Stimulated activated CD8-positive, alpha-beta memory T cell treated with anti-CD3 and anti-CD28 coated beads, Interleukin-15, amount 100 ng/mL, for 1 hour (primary cell): ENCODE measurements at regions not wholly inside any gene's neighbourhood (a gene's known extent, or its start where the extent isn't known, plus 50 kb on each side); places are given as distances from the start of the nearest gene placed in this dataset.

Experiments
- DNase-seq: peaks from one replicate; pipeline ENCODE4 v3.0.0-alpha.2; 2020; ENCODE audit warnings: low read depth

- DNase-seq: no peak
These were observed 97.0 kb upstream of the TRIM2 start for GRCh38 chr4:153107246-153107645.

- DNase-seq: no peak
These were observed 94.9 kb upstream of the TRIM2 start for GRCh38 chr4:153109296-153109849.

GRCh38 chr4:153110739-153111138 lies 93.5 kb upstream of the TRIM2 start:
- DNase-seq: no peak

GRCh38 chr4:153111426-153112040 lies 92.7 kb upstream of the TRIM2 start:
- no peak for DNase-seq

GRCh38 chr4:153112041-153112441 lies 92.2 kb upstream of the TRIM2 start:
- DNase-seq: no peak

- no peak for DNase-seq
These were observed 91.0 kb upstream of the TRIM2 start for GRCh38 chr4:153113061-153113837.

- DNase-seq: no peak
These were observed 90.5 kb upstream of the TRIM2 start for GRCh38 chr4:153113838-153114105.

GRCh38 chr4:153114771-153115321 lies 89.4 kb upstream of the TRIM2 start:
- peak; percentile 20 for DNase-seq

GRCh38 chr4:153115322-153116290 lies 88.6 kb upstream of the TRIM2 start:
- peak; percentile 55 for DNase-seq

- no peak for DNase-seq
These were observed 88.0 kb upstream of the TRIM2 start for GRCh38 chr4:153116291-153116680.

- DNase-seq: no peak
These were observed 87.4 kb upstream of the TRIM2 start for GRCh38 chr4:153116801-153117200.

GRCh38 chr4:153117554-153117953 lies 86.7 kb upstream of the TRIM2 start:
- no peak for DNase-seq

- DNase-seq: no peak
These were observed 84.6 kb upstream of the TRIM2 start for GRCh38 chr4:153119626-153120025.

GRCh38 chr4:153120235-153120634 lies 84.0 kb upstream of the TRIM2 start:
- DNase-seq: no peak

- no peak for DNase-seq
These were observed 81.4 kb upstream of the TRIM2 start for GRCh38 chr4:153122855-153123254.

GRCh38 chr4:153126137-153126536 lies 78.1 kb upstream of the TRIM2 start:
- no peak for DNase-seq

GRCh38 chr4:153127760-153128494 lies 76.3 kb upstream of the TRIM2 start:
- DNase-seq: peak; percentile 83

- no peak for DNase-seq
These were observed 72.6 kb upstream of the TRIM2 start for GRCh38 chr4:153131596-153131995.

- DNase-seq: no peak
These were observed 67.1 kb upstream of the TRIM2 start for GRCh38 chr4:153137159-153137558.

GRCh38 chr4:153137677-153138630 lies 66.3 kb upstream of the TRIM2 start:
- DNase-seq: no peak
